ENCODE measurements at regions not wholly inside any gene's neighbourhood (a gene's known extent, or its start where the extent isn't known, plus 50 kb on each side); places are given as distances from the start of the nearest gene placed in this dataset.

- Histone ChIP-seq H3K27ac (no peak overlapping the region), H3K27me3 (replicated peaks) (no peaks in the 10 kb centered on the region), H3K36me3 (replicated peaks) (no peaks in the 10 kb centered on the region), H3K4me3 (ENCODE audit: low read depth, low read length) (no peak overlapping the region)
- no peak for TF ChIP-seq CTCF (IDR thresholded peaks at IDR 0.05; ENCODE audit: low read depth, low read length, missing control alignments)
- in situ Hi-C loops (cut with HindIII; ENCODE audit: low pct_ligation_motif_present, low sequenced_read_pairs): no loop called here
- DNase-seq: no peak
Observed at GRCh38 chr7:46772776-46773175, 809.1 kb downstream of the TNS3 start.

- DNase-seq: no peak
Observed at GRCh38 chr7:46767071-46767470, 814.8 kb downstream of the TNS3 start.

GRCh38 chr7:46764100-46764936 is 817.6 kb downstream of the TNS3 start:
- peak overlapping the region; percentile 62 for H3K27ac ChIP-seq
- no peaks in the 10 kb centered on the region for H3K27me3 ChIP-seq (replicated peaks)
- DNase-seq: peak; percentile 97
- no peak for TF ChIP-seq CTCF (IDR thresholded peaks at IDR 0.05; ENCODE audit: low read depth, low read length, missing control alignments)
- H3K4me3 ChIP-seq (ENCODE audit: low read depth, low read length): no peak overlapping the region
- in situ Hi-C loops (cut with HindIII; ENCODE audit: low pct_ligation_motif_present, low sequenced_read_pairs): no loop called here
- no peaks in the 10 kb centered on the region for H3K36me3 ChIP-seq (replicated peaks)

More at GRCh38 chr7:46767071-46767470, 814.8 kb downstream of the TNS3 start:
- Histone ChIP-seq H3K27me3 (replicated peaks) (no peaks in the 10 kb centered on the region), H3K27ac (no peak overlapping the region), H3K4me3 (ENCODE audit: low read depth, low read length) (no peak overlapping the region), H3K36me3 (replicated peaks) (no peaks in the 10 kb centered on the region)
- in situ Hi-C loops (cut with HindIII; ENCODE audit: low pct_ligation_motif_present, low sequenced_read_pairs): no loop called here
- TF ChIP-seq CTCF (IDR thresholded peaks at IDR 0.05; ENCODE audit: low read depth, low read length, missing control alignments): no peak

- no peak for DNase-seq
- in situ Hi-C loops (cut with HindIII; ENCODE audit: low pct_ligation_motif_present, low sequenced_read_pairs): no loop called here
Observed at GRCh38 chr7:46763344-46763743, 818.6 kb downstream of the TNS3 start.

GRCh38 chr7:46759711-46760480 is 822.0 kb downstream of the TNS3 start:
- no peaks in the 10 kb centered on the region for H3K36me3 ChIP-seq (replicated peaks)
- H3K27ac ChIP-seq: no peak overlapping the region
- H3K27me3 ChIP-seq (replicated peaks): no peaks in the 10 kb centered on the region
- H3K4me3 ChIP-seq (ENCODE audit: low read depth, low read length): no peak overlapping the region
- TF ChIP-seq CTCF (IDR thresholded peaks at IDR 0.05; ENCODE audit: low read depth, low read length, missing control alignments): no peak
- in situ Hi-C loops (cut with HindIII; ENCODE audit: low pct_ligation_motif_present, low sequenced_read_pairs): no loop called here
- peak; percentile 45 for DNase-seq

More at GRCh38 chr7:46763344-46763743, 818.6 kb downstream of the TNS3 start:
- H3K4me3 ChIP-seq (ENCODE audit: low read depth, low read length): no peak overlapping the region
- no peaks in the 10 kb centered on the region for H3K36me3 ChIP-seq (replicated peaks)
- TF ChIP-seq CTCF (IDR thresholded peaks at IDR 0.05; ENCODE audit: low read depth, low read length, missing control alignments): no peak
- peak overlapping the region; percentile 62 for H3K27ac ChIP-seq
- H3K27me3 ChIP-seq (replicated peaks): no peaks in the 10 kb centered on the region

Data from brain microvascular endothelial cell (primary cell).